Keratinocyte (primary cell): ENCODE measurements at regions not wholly inside any gene's neighbourhood (a gene's known extent, or its start where the extent isn't known, plus 50 kb on each side); places are given as distances from the start of the nearest gene placed in this dataset.

Experiments
- DNase-seq: peaks from one replicate; pipeline ENCODE4 v3.0.0-alpha.2; 2011; ENCODE audit warnings: low read depth, missing footprints, low spot score
- FAIRE-seq: peaks from 2 replicates; lab custom pipeline; 2011; peaks lifted over from hg19 to GRCh38; lab: Jason Lieb, UNC
- H2AFZ ChIP-seq: 2 replicates; pipeline ENCODE4 v1.6.0; 2012; ENCODE audit warnings: low read length, control low read depth, inconsistent platforms; ENCODE audit not compliant: control insufficient read depth
- H3K27ac ChIP-seq: 2 replicates; pipeline ENCODE4 v1.5.1; 2011; ENCODE audit warnings: low read length; ENCODE audit not compliant: control insufficient read depth, insufficient read depth
- H3K27me3 ChIP-seq: 3 replicates; pipeline ENCODE4 v1.6.0; 2011; ENCODE audit warnings: low read length; ENCODE audit not compliant: control insufficient read depth, insufficient read depth; ENCODE audit errors: extremely low read depth
- H3K36me3 ChIP-seq, 2 experiments: 2 replicates in 1 of 2; 3 replicates in 1 of 2; pipeline ENCODE4 v1.5.1; 2011; ENCODE audit warnings: low read length in 2 of 2, mild to moderate bottlenecking in 1 of 2; ENCODE audit not compliant: control insufficient read depth in 2 of 2, insufficient read depth in 2 of 2; ENCODE audit errors: extremely low read depth in 1 of 2
- H3K4me1 ChIP-seq: 3 replicates; pipeline ENCODE4 v1.5.1; 2011; ENCODE audit warnings: low read length; ENCODE audit not compliant: control insufficient read depth, insufficient read depth; ENCODE audit errors: extremely low read depth
- H3K4me2 ChIP-seq: 3 replicates; pipeline ENCODE4 v1.6.0; 2011; ENCODE audit warnings: low read depth, low read length; ENCODE audit not compliant: control insufficient read depth, insufficient read depth; ENCODE audit errors: extremely low read depth
- H3K4me3 ChIP-seq, 3 experiments: fragments of 200-600 bp in 1 of 3; sonication (generic) in 1 of 3; 2 replicates in 2 of 3; 3 replicates in 1 of 3; pipeline ENCODE4 v1.5.1; 2011 to 2016; ENCODE audit warnings: low read length in 3 of 3, mild to moderate bottlenecking in 3 of 3, control low read depth in 2 of 3, inconsistent platforms in 1 of 3, low read depth in 1 of 3, mixed read lengths in 1 of 3, mixed run types in 1 of 3, moderate library complexity in 1 of 3; ENCODE audit not compliant: control insufficient read depth in 2 of 3, insufficient read depth in 2 of 3; ENCODE audit errors: extremely low read depth in 1 of 3
- H3K79me2 ChIP-seq: 2 replicates; pipeline ENCODE4 v1.6.0; 2012; ENCODE audit warnings: low read length; ENCODE audit not compliant: control insufficient read depth, insufficient read depth
- H3K9ac ChIP-seq: 3 replicates; pipeline ENCODE4 v1.6.0; 2011; ENCODE audit warnings: low read length; ENCODE audit not compliant: control insufficient read depth, insufficient read depth; ENCODE audit errors: extremely low read depth
- H3K9me1 ChIP-seq: 3 replicates; pipeline ENCODE4 v1.6.0; 2011; ENCODE audit warnings: low read length; ENCODE audit not compliant: control insufficient read depth, insufficient read depth; ENCODE audit errors: extremely low read depth
- H3K9me3 ChIP-seq: 2 replicates; pipeline ENCODE4 v1.5.1; 2012; ENCODE audit warnings: low read depth, low read length; ENCODE audit not compliant: control insufficient read depth
- H4K20me1 ChIP-seq: 3 replicates; pipeline ENCODE4 v1.6.0; 2011; ENCODE audit warnings: low read length; ENCODE audit not compliant: control insufficient read depth, insufficient read depth; ENCODE audit errors: extremely low read depth
- CTCF ChIP-seq, 3 experiments: IDR thresholded peaks in 1 of 3; conservative IDR thresholded peaks in 1 of 3; optimal IDR thresholded peaks in 1 of 3; 2 replicates in 2 of 3; 3 replicates in 1 of 3; pipeline versions ENCODE3 to v1.5.1; 2011; ENCODE audit warnings: low read length in 3 of 3, mild to moderate bottlenecking in 3 of 3, moderate library complexity in 2 of 3, control low read depth in 1 of 3, inconsistent platforms in 1 of 3; ENCODE audit not compliant: insufficient read depth in 2 of 3; ENCODE audit errors: extremely low read depth in 1 of 3
- EZH2 ChIP-seq: IDR thresholded peaks from one replicate; pipeline ENCODE4 v1.6.1; 2012; ENCODE audit warnings: inconsistent platforms, mild to moderate bottlenecking, low read length, moderate library complexity
- dilution Hi-C: fragments of 300-500 bp; cut with MboI; formaldehyde crosslinking; loops from one replicate; pipeline ENCODE4 v1.7.0; 2020; ENCODE audit warnings: low sequenced_read_pairs; ENCODE audit not compliant: extremely low pct_ligation_motif_present

- FAIRE-seq: no peak
- H2AFZ ChIP-seq: peak overlapping the region; percentile 34
- no peaks in the 10 kb centered on the region for H3K36me3 ChIP-seq
- H3K27me3 ChIP-seq: no peaks in the 10 kb centered on the region
- H3K9ac ChIP-seq: no peak overlapping the region
- TF ChIP-seq EZH2 (no peak), CTCF (optimal IDR thresholded peaks at IDR 0.05 in 1 of 3, IDR thresholded peaks at IDR 0.05 in 1 of 3, conservative IDR thresholded peaks at IDR 0.05 in 1 of 3; ENCODE audit: extremely low read depth in 1 of 3, insufficient read depth in 2 of 3, low read length in 3 of 3) (no peak)
- H3K79me2 ChIP-seq: no peaks in the 10 kb centered on the region
- H3K4me2 ChIP-seq: no peak overlapping the region
- no peaks in the 10 kb centered on the region for H3K9me3 ChIP-seq
- dilution Hi-C loops: no loop called here
- H3K4me1 ChIP-seq: no peaks in the 10 kb centered on the region
- H4K20me1 ChIP-seq: no peaks in the 10 kb centered on the region
- no peak for DNase-seq
- H3K27ac ChIP-seq: no peak overlapping the region
- no peak overlapping the region for H3K4me3 ChIP-seq
- no peaks in the 10 kb centered on the region for H3K9me1 ChIP-seq
Measured at GRCh38 chr4:156693557-156693956, 278.0 kb downstream of the PDGFC start.

GRCh38 chr4:156692016-156692415, 279.6 kb downstream of the PDGFC start:
- Histone ChIP-seq H3K9me3 (no peaks in the 10 kb centered on the region), H3K4me2 (no peak overlapping the region), H2AFZ (no peak overlapping the region), H3K27ac (no peak overlapping the region), H3K4me3 (no peak overlapping the region), H3K9ac (no peak overlapping the region), H3K36me3 (no peaks in the 10 kb centered on the region), H3K4me1 (no peaks in the 10 kb centered on the region), H3K27me3 (no peaks in the 10 kb centered on the region), H3K79me2 (no peaks in the 10 kb centered on the region), H4K20me1 (no peaks in the 10 kb centered on the region), H3K9me1 (no peaks in the 10 kb centered on the region)
- no peak for FAIRE-seq
- TF ChIP-seq EZH2 (no peak), CTCF (optimal IDR thresholded peaks at IDR 0.05 in 1 of 3, IDR thresholded peaks at IDR 0.05 in 1 of 3, conservative IDR thresholded peaks at IDR 0.05 in 1 of 3; ENCODE audit: extremely low read depth in 1 of 3, insufficient read depth in 2 of 3, low read length in 3 of 3) (no peak)
- dilution Hi-C loops: no loop called here
- DNase-seq: no peak
